ENCODE measurements at regions not wholly inside any gene's neighbourhood (a gene's known extent, or its start where the extent isn't known, plus 50 kb on each side); places are given as distances from the start of the nearest gene placed in this dataset.

- peak; percentile 41 for DNase-seq
Measured at GRCh38 chr4:138851391-138852335, 163.9 kb upstream of the NOCT start.

DNA sequence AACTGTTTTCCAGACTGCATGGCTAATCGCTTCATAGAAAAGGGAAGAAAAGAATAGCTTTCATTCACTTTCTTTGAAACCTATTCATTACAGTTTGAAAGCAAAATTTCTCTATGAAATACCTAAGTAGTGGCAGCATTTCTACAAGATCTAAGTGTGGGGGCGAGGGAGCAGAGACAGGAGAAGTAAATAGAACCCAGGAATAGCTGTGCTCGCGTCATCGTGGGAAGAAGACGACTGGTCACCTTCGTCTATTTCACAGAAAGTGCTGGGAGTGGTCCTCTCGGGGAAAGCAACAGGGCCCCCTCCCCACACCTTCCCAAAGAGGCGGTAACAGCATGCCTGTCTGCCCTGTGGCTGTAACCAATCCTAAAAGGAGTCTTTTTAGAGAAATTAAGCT is 169.9 kb upstream of the NOCT start:
- no peak for DNase-seq

GRCh38 chr4:138845054-138845453 is 170.5 kb upstream of the NOCT start:
- DNase-seq: no peak

DNA sequence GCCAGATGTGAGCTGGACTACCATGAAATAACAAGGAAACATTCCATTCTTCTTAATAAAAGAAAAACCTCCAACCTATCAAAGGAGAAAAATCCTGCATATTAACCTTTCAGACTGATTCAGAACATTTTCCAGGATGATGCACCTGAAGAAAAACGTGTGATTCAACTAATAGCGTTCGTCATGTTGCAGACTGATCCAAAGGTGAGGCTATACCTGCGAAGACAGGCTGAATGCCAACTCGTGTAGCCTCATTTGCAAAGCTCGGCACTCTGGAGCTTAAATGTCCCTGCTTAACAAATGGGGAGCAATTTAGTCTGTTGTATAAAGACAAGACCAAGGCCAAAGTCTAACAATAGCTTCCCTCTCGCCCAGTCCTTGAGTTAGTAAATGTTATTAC is 172.0 kb upstream of the NOCT start:
- no peak for DNase-seq

DNA sequence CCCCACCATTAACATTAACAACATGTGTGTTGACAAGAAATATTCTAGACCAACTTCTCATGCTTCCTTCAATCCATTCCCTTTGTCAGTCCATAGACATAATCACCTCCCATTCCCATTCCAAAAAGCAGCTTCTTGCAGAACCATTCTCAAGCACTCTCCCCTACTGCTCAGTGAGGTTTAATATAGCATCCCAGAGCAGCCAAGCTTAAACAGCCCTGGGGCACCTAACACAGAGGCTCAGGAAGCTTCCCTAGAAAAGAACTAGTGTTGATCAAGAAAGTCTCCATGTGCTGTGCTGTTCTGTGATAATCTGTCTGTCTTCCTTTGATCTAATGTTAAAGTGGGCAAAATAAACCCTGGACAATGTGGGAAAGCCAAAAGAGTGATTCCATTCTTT is 174.2 kb upstream of the NOCT start:
- no peak for DNase-seq

GRCh38 chr4:138838251-138838650 is 177.3 kb upstream of the NOCT start:
- no peak for DNase-seq

- no peak for DNase-seq
Measured at GRCh38 chr4:138835832-138836533, 179.6 kb upstream of the NOCT start.

GRCh38 chr4:138833974-138834373 is 181.6 kb upstream of the NOCT start:
- no peak for DNase-seq

- no peak for DNase-seq
Measured at GRCh38 chr4:138832563-138832962, 183.0 kb upstream of the NOCT start.

GRCh38 chr4:138831948-138832347 is 183.6 kb upstream of the NOCT start:
- DNase-seq: no peak

GRCh38 chr4:138828926-138829325 is 186.7 kb upstream of the NOCT start:
- DNase-seq: no peak

GRCh38 chr4:138826754-138827153 is 188.8 kb upstream of the NOCT start:
- no peak for DNase-seq

DNA sequence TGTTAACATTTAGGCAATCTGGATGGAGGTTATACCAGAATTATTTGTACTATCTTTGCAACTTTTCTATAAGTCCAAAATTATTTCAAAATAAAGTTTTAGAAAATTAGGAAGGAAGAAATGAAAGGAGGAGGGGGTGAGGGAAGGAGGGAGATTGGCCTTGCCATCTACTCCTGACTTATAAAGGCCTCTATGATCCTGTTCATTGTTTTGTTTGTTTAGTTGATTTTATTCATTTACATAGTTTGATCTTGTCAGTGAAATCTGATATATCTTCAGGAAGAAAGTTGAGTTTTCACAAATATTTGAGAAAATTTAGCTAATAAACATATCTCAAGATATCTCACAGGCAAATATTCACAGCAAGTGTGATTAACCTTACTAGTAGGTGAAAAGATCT is 189.3 kb upstream of the NOCT start:
- no peak for DNase-seq

- DNase-seq: no peak
Measured at GRCh38 chr4:138821331-138821730, 194.2 kb upstream of the NOCT start.

DNA sequence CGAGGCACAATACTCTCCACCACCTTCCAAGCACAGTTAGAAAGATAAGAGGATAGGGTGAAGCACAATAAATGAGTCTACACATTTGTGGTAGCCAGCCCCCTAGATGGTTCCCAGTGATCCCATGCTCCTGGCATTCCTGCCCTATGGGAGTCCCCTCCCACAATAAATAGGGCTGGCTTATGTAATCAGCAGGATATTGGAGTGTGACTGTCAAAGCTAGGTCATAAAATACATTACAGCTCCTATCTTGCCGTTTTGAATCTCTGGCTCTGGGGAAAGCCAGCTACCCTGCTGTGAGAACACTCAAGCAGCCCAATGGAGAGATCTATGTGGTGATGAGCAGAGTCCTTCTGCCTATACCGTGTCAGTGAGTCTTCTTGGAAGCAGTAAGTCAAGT is 198.7 kb upstream of the NOCT start:
- no peak for DNase-seq

- no peak for DNase-seq
Measured at GRCh38 chr4:138815811-138816210, 199.8 kb upstream of the NOCT start.

DNA sequence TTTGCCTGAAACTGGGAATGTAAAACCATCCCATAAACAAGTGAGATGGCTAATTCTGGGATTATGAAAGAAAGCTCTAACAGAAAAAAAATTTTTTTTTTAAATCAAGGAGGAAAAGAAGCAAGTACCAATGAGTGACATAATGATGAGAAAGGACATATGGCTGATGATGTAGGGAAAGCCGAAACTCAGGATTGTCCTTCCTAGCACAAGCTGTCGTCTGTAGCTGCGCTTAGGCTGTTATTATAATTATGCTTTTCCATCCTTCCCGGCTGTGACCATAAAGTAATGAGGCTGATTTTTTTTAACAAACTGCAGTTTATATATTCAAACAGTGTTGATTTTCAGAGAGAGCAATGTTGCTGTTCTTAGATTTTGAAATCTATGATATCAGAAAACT is 209.8 kb upstream of the NOCT start:
- peak; percentile 9 for DNase-seq

- no peak for DNase-seq
Measured at GRCh38 chr4:138804711-138805110, 210.9 kb upstream of the NOCT start.

- no peak for DNase-seq
Measured at GRCh38 chr4:138803051-138803450, 212.5 kb upstream of the NOCT start.

DNA sequence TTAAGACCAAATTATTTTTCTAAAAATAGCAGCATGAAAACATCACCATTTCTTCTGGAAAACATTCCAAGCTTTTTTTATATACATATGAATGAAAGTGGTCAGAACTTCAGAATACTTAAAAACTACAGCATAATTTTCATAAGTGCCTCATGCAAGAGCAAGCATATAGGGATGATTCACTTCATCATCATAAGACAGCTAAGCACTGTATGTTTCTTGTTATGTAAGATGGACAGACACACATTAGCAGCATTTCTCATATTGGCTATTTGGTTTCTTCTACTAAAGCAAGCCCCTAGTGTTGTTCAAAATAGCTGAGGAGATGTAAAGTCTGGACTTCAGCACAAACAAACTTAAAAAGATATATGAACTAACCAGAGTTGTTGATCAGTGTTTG is 213.1 kb upstream of the NOCT start:
- DNase-seq: no peak

DNA sequence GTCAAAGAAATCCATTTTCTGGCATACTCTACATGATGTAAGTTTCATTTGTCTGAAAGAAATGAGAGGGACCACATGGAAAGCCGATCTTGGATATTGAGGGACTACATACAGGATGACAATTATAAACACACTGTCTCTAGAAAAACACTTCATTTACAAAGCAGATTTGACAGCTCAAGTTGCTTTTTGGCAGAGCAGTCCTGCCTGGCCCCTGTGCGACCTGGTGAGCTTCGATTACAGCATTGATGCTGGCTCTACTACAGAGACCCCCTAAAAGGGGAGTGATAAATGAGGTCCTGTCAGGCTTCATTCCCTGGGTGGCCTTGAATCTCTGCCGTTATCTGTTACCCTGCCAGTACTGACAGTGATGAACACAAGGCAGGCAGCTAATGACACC is 215.2 kb upstream of the NOCT start:
- no peak for DNase-seq

DNA sequence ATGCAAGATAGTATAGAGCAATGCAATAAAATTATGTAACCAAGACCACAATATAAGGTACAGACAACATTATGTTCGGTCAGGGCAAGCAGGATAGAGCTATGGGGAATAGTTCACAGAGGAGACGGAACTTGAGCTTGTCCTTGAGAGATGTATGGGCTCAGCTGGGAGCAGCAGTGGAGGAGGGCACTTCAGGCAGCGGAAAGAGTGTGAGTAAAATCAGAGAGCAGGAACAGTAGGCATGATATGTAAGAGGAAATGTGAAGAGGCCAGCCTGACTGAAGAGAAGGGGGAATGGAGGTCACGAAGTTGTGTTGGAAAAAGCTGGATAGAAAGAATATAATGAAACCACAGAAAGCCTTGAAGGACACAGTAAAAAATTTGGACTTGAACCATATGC is 217.2 kb upstream of the NOCT start:
- no peak for DNase-seq

GRCh38 chr4:138797646-138798045 is 217.9 kb upstream of the NOCT start:
- DNase-seq: no peak

DNA sequence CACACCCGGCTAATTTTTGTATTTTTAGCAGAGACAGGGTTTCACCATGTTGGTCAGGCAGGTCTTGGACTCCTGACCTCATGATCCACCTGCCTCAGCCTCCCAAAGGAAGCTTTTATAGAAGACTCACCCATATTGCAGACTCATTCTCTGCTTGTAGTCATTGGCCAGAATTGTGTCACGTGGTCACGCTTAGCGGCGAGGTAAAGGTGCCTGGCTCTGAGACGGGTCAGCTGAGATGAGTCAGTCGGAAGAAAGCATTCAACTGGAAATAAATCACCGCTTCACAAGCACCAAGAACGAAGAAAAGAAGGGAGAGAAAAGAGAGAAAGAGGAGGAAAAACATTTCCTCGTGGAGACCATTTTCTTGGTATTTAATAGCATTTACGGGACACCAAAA is 218.8 kb upstream of the NOCT start:
- DNase-seq: no peak

Measured in DMS 273 treated with DMSO at 0.1 percent for 48 hours (cell line).